GM23248 (cell line): ENCODE measurements at regions not wholly inside any gene's neighbourhood (a gene's known extent, or its start where the extent isn't known, plus 50 kb on each side); places are given as distances from the start of the nearest gene placed in this dataset.

Experiments used
- DNase-seq: peaks from one replicate; pipeline ENCODE4 v3.0.0-alpha.2; 2015
- H2AFZ ChIP-seq: fragments of 200-600 bp; sonication (generic); 2 replicates; pipeline ENCODE4 v1.6.1; 2016; ENCODE audit warnings: antibody characterized with exemption
- H3F3A ChIP-seq: fragments of 200-600 bp; sonication (generic); 2 replicates; pipeline ENCODE4 v1.6.1; 2016; ENCODE audit warnings: mild to moderate bottlenecking, antibody characterized with exemption, mixed run types; ENCODE audit not compliant: insufficient read depth
- H3K27ac ChIP-seq: fragments of 200-600 bp; sonication (generic); 2 replicates; pipeline ENCODE4 v1.5.1; 2016; ENCODE audit warnings: mild to moderate bottlenecking
- H3K27me3 ChIP-seq: fragments of 200-600 bp; sonication (generic); replicated peaks from 2 replicates; pipeline ENCODE4 v1.6.1; 2016; ENCODE audit warnings: mild to moderate bottlenecking; ENCODE audit not compliant: insufficient read depth
- H3K36me3 ChIP-seq: fragments of 200-600 bp; sonication (generic); 2 replicates; pipeline ENCODE4 v1.6.1; 2016; ENCODE audit warnings: low read depth, mild to moderate bottlenecking
- H3K4me1 ChIP-seq: fragments of 200-600 bp; sonication (generic); 2 replicates; pipeline ENCODE4 v1.6.1; 2016; ENCODE audit warnings: mild to moderate bottlenecking; ENCODE audit not compliant: insufficient read depth
- H3K4me2 ChIP-seq: fragments of 200-600 bp; sonication (generic); one replicate; pipeline ENCODE4 v1.6.1; 2016; ENCODE audit warnings: mild to moderate bottlenecking; ENCODE audit not compliant: unreplicated experiment
- H3K4me3 ChIP-seq: fragments of 200-600 bp; sonication (generic); 2 replicates; pipeline ENCODE4 v1.5.1; 2016; ENCODE audit warnings: mild to moderate bottlenecking
- H3K79me2 ChIP-seq: fragments of 200-600 bp; sonication (generic); 2 replicates; pipeline ENCODE4 v1.6.1; 2016; ENCODE audit warnings: mild to moderate bottlenecking; ENCODE audit not compliant: insufficient read depth
- H3K9ac ChIP-seq: fragments of 200-600 bp; sonication (generic); 2 replicates; pipeline ENCODE4 v1.6.1; 2016; ENCODE audit warnings: mild to moderate bottlenecking
- H3K9me2 ChIP-seq: fragments of 200-600 bp; sonication (generic); 2 replicates; pipeline ENCODE4 v1.6.1; 2016; ENCODE audit warnings: mixed run types, mild to moderate bottlenecking, moderate library complexity; ENCODE audit not compliant: insufficient read depth
- H3K9me3 ChIP-seq: fragments of 200-600 bp; sonication (generic); one replicate; pipeline ENCODE4 v1.6.1; 2017; ENCODE audit warnings: low read depth
- H4K20me1 ChIP-seq: fragments of 200-600 bp; sonication (generic); 2 replicates; pipeline ENCODE4 v1.6.0; 2016; ENCODE audit not compliant: insufficient read depth
- EZH2 ChIP-seq: fragments of 200-600 bp; sonication (generic); IDR thresholded peaks from 2 replicates; pipeline ENCODE4 v1.6.1; 2018; ENCODE audit warnings: antibody characterized with exemption, mild to moderate bottlenecking; ENCODE audit not compliant: insufficient read depth, poor library complexity, severe bottlenecking
- EZH2phosphoT487 ChIP-seq: fragments of 200-600 bp; sonication (generic); IDR thresholded peaks from 2 replicates; pipeline ENCODE4 v1.6.1; 2018; ENCODE audit warnings: antibody characterized with exemption, moderate library complexity, mild to moderate bottlenecking, low read depth; ENCODE audit not compliant: insufficient read depth
- WGBS, 2 experiments: methylation state at CpG; one replicate each; pipeline ENCODE4 v1.1.6; 2015 to 2017; ENCODE audit warnings: low lambda C conversion rate in 2 of 2, low coverage in 1 of 2; ENCODE audit errors: missing lambda C conversion rate in 2 of 2; 5-methylcytosine and 5-hydroxymethylcytosine counted together
- in situ Hi-C: fragments of 300-500 bp; cut with MboI; formaldehyde crosslinking; loops from 2 replicates; pipeline ENCODE4 v1.15.0; 2020

DNA sequence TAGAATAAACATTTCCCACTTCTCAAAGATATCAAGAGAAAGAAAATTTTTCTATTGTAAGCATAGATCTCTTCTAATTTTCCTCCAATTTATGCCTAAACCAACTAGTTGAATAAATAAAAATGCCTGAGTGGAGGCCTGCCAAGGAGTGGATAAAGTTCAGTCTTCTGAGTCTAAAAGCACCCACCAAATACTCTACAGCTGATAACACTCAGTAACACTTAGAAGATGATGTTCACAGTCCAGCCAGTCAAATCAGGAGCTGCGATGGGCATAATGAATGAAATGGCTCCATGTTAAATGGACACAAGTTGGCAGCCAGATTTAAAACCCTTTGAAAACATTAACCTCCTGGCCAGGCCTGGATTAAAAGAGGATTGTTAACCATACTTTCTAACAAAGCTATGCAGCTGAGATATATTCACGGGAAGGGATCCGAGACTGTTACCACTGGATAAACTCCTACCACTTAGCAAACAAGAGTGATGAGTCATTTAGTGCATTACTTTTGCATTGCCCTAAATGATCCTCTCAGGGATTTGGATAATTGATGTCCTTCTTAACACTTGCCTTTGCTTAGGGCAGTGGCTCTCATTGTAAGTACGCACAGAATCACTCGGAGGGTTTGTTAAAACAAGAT lies 63.7 kb upstream of the CCDC112 start:
- Histone ChIP-seq H3K27ac (no peak overlapping the region), H3K27me3 (no peaks in the 10 kb centered on the region), H3K9me3 (no peaks in the 10 kb centered on the region), H3K79me2 (no peaks in the 10 kb centered on the region), H3K4me2 (no peak overlapping the region), H3K9ac (no peak overlapping the region), H3K4me1 (no peaks in the 10 kb centered on the region), H3F3A (peaks cover under 1% of the 10 kb centered on the region), H3K36me3 (no peaks in the 10 kb centered on the region), H3K4me3 (no peak overlapping the region), H4K20me1 (no peaks in the 10 kb centered on the region), H3K9me2 (no peaks in the 10 kb centered on the region), H2AFZ (no peak overlapping the region)
- in situ Hi-C loops, result no loop called here
- TF ChIP-seq EZH2phosphoT487, result no peak
- TF ChIP-seq EZH2, result no peak
- 84 to 93% methylated on average over 5 of the region's 5 CpGs for WGBS, 2 experiments
- DNase-seq, result peak; percentile 7

DNA sequence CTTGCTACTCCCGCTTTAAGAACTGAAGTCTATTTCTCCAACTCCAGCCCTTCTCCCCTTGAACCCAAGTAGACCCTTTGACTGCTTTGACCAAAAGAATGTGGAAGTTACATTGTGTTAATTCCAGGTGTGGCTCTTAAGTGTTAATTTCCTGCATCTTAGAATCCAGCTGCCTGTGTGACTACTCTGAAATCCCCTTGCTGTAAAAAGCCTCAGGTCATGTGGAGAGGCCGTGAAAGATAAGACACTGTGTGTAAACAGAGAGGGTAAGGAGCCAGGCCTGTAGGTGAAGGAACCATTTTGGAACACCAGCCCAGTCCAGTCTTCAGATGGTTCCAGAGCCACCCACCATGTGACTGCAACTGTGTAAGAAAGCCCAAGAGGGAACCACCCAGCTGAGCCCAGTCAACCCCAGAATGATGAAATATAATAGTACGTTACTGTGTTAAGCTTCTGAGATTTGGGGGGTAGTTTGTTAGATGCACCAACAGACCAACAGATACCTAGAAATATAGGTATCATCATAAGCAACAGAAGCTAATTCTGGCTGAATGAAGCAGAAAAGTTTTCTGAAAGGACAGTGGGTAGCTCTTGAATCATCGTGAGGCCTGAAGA lies 59.4 kb upstream of the CCDC112 start:
- 76 to 83% methylated on average over 4 of the region's 4 CpGs for WGBS, 2 experiments

DNA sequence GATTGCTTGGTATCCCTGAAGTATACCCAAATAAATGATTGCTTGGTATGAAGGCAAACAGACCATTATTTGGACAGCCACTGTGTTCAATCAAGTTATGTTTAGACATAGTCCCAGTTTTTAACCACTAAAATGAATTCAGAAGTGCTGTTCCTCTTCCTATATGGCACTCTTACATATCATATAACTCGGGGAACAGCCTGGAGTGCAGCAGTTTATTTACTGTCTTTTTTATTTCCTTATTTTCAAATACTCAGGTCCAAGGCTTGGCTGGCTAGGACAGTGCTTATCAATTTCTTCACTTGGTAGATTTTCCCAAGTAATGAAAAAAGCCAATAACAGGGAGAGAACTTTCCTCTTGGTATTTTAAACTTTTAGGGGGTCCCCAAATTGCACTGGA lies 58.6 kb upstream of the CCDC112 start:
- no peak overlapping the region for H2AFZ ChIP-seq
- no peak for DNase-seq
- H3K4me1 ChIP-seq, result peaks cover 8% of the 10 kb centered on the region
- no peak overlapping the region for H3K4me3 ChIP-seq
- no peaks in the 10 kb centered on the region for H3K36me3 ChIP-seq
- H3K27me3 ChIP-seq, result no peaks in the 10 kb centered on the region
- TF ChIP-seq EZH2 (no peak), EZH2phosphoT487 (no peak)
- peaks cover 9% of the 10 kb centered on the region for H3F3A ChIP-seq
- 47 to 52% methylated on average over 1 of the region's 1 CpG for WGBS, 2 experiments
- no peaks in the 10 kb centered on the region for H3K9me2 ChIP-seq
- no peak overlapping the region for H3K9ac ChIP-seq
- H3K4me2 ChIP-seq, result no peak overlapping the region
- in situ Hi-C loops, result no loop called here
- H3K27ac ChIP-seq, result no peak overlapping the region
- H3K9me3 ChIP-seq, result no peaks in the 10 kb centered on the region
- H3K79me2 ChIP-seq, result no peaks in the 10 kb centered on the region
- H4K20me1 ChIP-seq, result no peaks in the 10 kb centered on the region

More for the DNA sequence above, 59.4 kb upstream of the CCDC112 start:
- Histone ChIP-seq H3K36me3 (no peaks in the 10 kb centered on the region), H3K9me2 (no peaks in the 10 kb centered on the region), H3K27me3 (no peaks in the 10 kb centered on the region), H3K9me3 (no peaks in the 10 kb centered on the region), H2AFZ (no peak overlapping the region), H4K20me1 (no peaks in the 10 kb centered on the region), H3K4me3 (no peak overlapping the region), H3K27ac (no peak overlapping the region), H3K9ac (no peak overlapping the region), H3F3A (peaks cover 8% of the 10 kb centered on the region; the same call in 1 of the 2 replicates), H3K4me2 (no peak overlapping the region), H3K4me1 (peaks cover 8% of the 10 kb centered on the region), H3K79me2 (no peaks in the 10 kb centered on the region)
- in situ Hi-C loops, result no loop called here
- TF ChIP-seq EZH2phosphoT487 (no peak), EZH2 (no peak)
- no peak for DNase-seq

DNA sequence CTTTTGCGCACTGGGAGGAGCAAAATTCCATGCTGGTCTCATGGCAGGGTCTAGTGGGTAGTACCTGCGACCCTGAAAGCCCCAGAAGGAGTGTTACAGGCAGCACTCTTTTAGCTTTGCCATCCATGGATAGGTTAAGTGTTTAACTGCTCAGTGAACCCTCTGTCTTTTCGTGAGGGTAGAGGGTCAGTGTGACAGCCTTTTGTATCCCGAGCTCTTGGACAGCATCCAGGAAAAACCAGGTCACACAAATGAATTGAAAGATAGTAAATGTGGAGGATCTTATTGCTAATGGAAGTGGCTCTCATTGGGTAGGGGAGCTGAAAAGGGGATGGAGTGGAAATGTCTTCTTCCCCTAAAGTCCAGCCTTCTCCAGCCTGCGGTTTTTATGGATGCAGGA lies 57.8 kb upstream of the CCDC112 start:
- H3K27me3 ChIP-seq, result no peaks in the 10 kb centered on the region
- no peak overlapping the region for H2AFZ ChIP-seq

More for the DNA sequence above, 57.8 kb upstream of the CCDC112 start:
- Histone ChIP-seq H3K9me2 (no peaks in the 10 kb centered on the region), H3K79me2 (no peaks in the 10 kb centered on the region), H3K4me3 (no peak overlapping the region), H3K4me1 (peaks cover 16% of the 10 kb centered on the region), H3K9ac (no peak overlapping the region), H3F3A (peaks cover 17% of the 10 kb centered on the region), H3K9me3 (no peaks in the 10 kb centered on the region), H4K20me1 (no peaks in the 10 kb centered on the region), H3K4me2 (no peak overlapping the region), H3K27ac (no peak overlapping the region), H3K36me3 (no peaks in the 10 kb centered on the region)
- DNase-seq, result no peak
- in situ Hi-C loops, result no loop called here
- WGBS, 2 experiments, result 34 to 40% methylated on average over 5 of the region's 5 CpGs
- TF ChIP-seq EZH2, result no peak
- no peak for TF ChIP-seq EZH2phosphoT487
